Endothelial cell of umbilical vein (primary cell): ENCODE measurements at regions not wholly inside any gene's neighbourhood (a gene's known extent, or its start where the extent isn't known, plus 50 kb on each side); places are given as distances from the start of the nearest gene placed in this dataset.

Source experiments
- BruUV-seq: library from RNA; stranded (reverse); fragments of 400-500 nt; replicated peaks from 2 replicates; lab custom pipeline; 2021; lab: Mats Ljungman, UMichigan
- CTCF ChIA-PET: fragments of 300-600, 350-600 bp; sonication (Branson Sonifier 250); formaldehyde crosslinking; loops from one replicate; lab custom pipeline; 2021; ENCODE audit warnings: antibody characterized with exemption, inconsistent platforms; lab: Charles Lee
- POLR2A ChIA-PET: fragments of 300-600, 350-600 bp; sonication (Branson Sonifier 250); formaldehyde crosslinking; loops from one replicate; lab custom pipeline; 2021; ENCODE audit warnings: antibody characterized with exemption, inconsistent platforms; lab: Charles Lee
- DNase-seq: peaks from one replicate; pipeline ENCODE4 v3.0.0-alpha.2; 2011; ENCODE audit warnings: low read depth, low spot score
- FAIRE-seq: peaks from 2 replicates; lab custom pipeline; 2011; peaks lifted over from hg19 to GRCh38; lab: Jason Lieb, UNC
- H2AFZ ChIP-seq: 2 replicates; pipeline ENCODE4 v1.6.0; 2012; ENCODE audit warnings: low read depth, low read length, control low read depth, inconsistent platforms
- H3K27ac ChIP-seq: 2 replicates; pipeline ENCODE4 v1.5.1; 2011; ENCODE audit warnings: low read depth, mild to moderate bottlenecking, control low read depth, low read length, moderate library complexity; ENCODE audit not compliant: insufficient read depth
- H3K27me3 ChIP-seq, 2 experiments: 2 replicates each; pipeline versions ENCODE4 v1.6.0 to v1.6.1; 2011; ENCODE audit warnings: low read length in 2 of 2, mixed read lengths in 1 of 2; ENCODE audit not compliant: control insufficient read depth in 2 of 2, insufficient read depth in 2 of 2
- H3K36me3 ChIP-seq, 2 experiments: 2 replicates in 1 of 2; 3 replicates in 1 of 2; pipeline ENCODE4 v1.5.1; 2011; ENCODE audit warnings: low read length in 2 of 2, mild to moderate bottlenecking in 1 of 2, moderate library complexity in 1 of 2; ENCODE audit not compliant: control insufficient read depth in 2 of 2, insufficient read depth in 2 of 2; ENCODE audit errors: extremely low read depth in 1 of 2
- H3K4me1 ChIP-seq: 3 replicates; pipeline ENCODE4 v1.5.1; 2011; ENCODE audit warnings: mild to moderate bottlenecking, low read length; ENCODE audit not compliant: control insufficient read depth, insufficient read depth; ENCODE audit errors: extremely low read depth
- H3K4me2 ChIP-seq: 2 replicates; pipeline ENCODE4 v1.6.1; 2011; ENCODE audit warnings: low read length, control low read depth, mixed read lengths; ENCODE audit not compliant: insufficient read depth
- H3K4me3 ChIP-seq, 3 experiments: fragments of 200-600 bp in 1 of 3; sonication (generic), shearing (Covaris generic) in 1 of 3; replicated peaks in 1 of 3; 2 replicates each; pipeline ENCODE4 v1.5.1; 2011 to 2016; ENCODE audit warnings: control low read depth in 3 of 3, low read length in 3 of 3, mild to moderate bottlenecking in 2 of 3, inconsistent platforms in 1 of 3, low read depth in 1 of 3, moderate library complexity in 1 of 3; ENCODE audit not compliant: insufficient read depth in 1 of 3
- H3K79me2 ChIP-seq: 2 replicates; pipeline ENCODE4 v1.6.0; 2012; ENCODE audit warnings: low read length, inconsistent platforms; ENCODE audit not compliant: control insufficient read depth, insufficient read depth
- H3K9ac ChIP-seq: replicated peaks from 2 replicates; pipeline ENCODE3; 2011; ENCODE audit warnings: low read length, control low read depth; ENCODE audit not compliant: insufficient read depth; ENCODE audit errors: extremely low read depth
- H3K9me1 ChIP-seq: replicated peaks from 3 replicates; pipeline ENCODE4 v1.6.0; 2011; ENCODE audit warnings: mild to moderate bottlenecking, low read length; ENCODE audit not compliant: control insufficient read depth, insufficient read depth; ENCODE audit errors: extremely low read depth
- H3K9me3 ChIP-seq: replicated peaks from 2 replicates; pipeline ENCODE4 v1.5.1; 2012; ENCODE audit warnings: low read length, inconsistent platforms; ENCODE audit not compliant: control insufficient read depth, insufficient read depth
- H4K20me1 ChIP-seq: replicated peaks from 2 replicates; pipeline ENCODE3; 2011; ENCODE audit warnings: mild to moderate bottlenecking, low read length; ENCODE audit not compliant: control insufficient read depth, insufficient read depth; ENCODE audit errors: extremely low read depth
- CTCF ChIP-seq, 2 donors: IDR thresholded peaks; 1 replicate in 1 of 2; 2 replicates in 1 of 2; pipeline ENCODE4 v1.5.1; 2011; ENCODE audit warnings: low read length in 2 of 2, mild to moderate bottlenecking in 2 of 2, moderate library complexity in 2 of 2, control low read depth in 1 of 2, inconsistent platforms in 1 of 2, low read depth in 1 of 2; ENCODE audit not compliant: insufficient read depth in 1 of 2; ENCODE audit errors: extremely low read depth in 1 of 2
- FOS ChIP-seq: IDR thresholded peaks from 2 replicates; pipeline ENCODE4 v1.6.1; 2011; ENCODE audit warnings: mild to moderate bottlenecking, low read length, moderate library complexity, borderline replicate concordance; ENCODE audit not compliant: insufficient read depth
- JUN ChIP-seq: IDR thresholded peaks from 2 replicates; pipeline ENCODE4 v1.6.1; 2011; ENCODE audit warnings: borderline replicate concordance, low read depth; ENCODE audit not compliant: insufficient read length, insufficient read depth
- POLR2AphosphoS5 ChIP-seq: IDR thresholded peaks from 2 replicates; pipeline ENCODE4 v1.6.1; 2012; ENCODE audit warnings: low read depth, mild to moderate bottlenecking, control low read depth, low read length, moderate library complexity; ENCODE audit not compliant: insufficient read depth
- dilution Hi-C: fragments of 300-500 bp; cut with MboI; formaldehyde crosslinking; loops from one replicate; pipeline ENCODE4 v1.15.0; 2019; ENCODE audit warnings: low sequenced_read_pairs; ENCODE audit not compliant: extremely low pct_ligation_motif_present
- intact Hi-C: fragments of 100-400 bp; cut with micrococcal nuclease; formaldehyde crosslinking; loops from one replicate; pipeline ENCODE4 v1.10.0; 2022
- TF ChIP-seq, protein P1 (sequence below): IDR thresholded peaks from 2 replicates; pipeline ENCODE4 v1.6.1; 2011; ENCODE audit not compliant: insufficient read depth, insufficient read length

DNA sequence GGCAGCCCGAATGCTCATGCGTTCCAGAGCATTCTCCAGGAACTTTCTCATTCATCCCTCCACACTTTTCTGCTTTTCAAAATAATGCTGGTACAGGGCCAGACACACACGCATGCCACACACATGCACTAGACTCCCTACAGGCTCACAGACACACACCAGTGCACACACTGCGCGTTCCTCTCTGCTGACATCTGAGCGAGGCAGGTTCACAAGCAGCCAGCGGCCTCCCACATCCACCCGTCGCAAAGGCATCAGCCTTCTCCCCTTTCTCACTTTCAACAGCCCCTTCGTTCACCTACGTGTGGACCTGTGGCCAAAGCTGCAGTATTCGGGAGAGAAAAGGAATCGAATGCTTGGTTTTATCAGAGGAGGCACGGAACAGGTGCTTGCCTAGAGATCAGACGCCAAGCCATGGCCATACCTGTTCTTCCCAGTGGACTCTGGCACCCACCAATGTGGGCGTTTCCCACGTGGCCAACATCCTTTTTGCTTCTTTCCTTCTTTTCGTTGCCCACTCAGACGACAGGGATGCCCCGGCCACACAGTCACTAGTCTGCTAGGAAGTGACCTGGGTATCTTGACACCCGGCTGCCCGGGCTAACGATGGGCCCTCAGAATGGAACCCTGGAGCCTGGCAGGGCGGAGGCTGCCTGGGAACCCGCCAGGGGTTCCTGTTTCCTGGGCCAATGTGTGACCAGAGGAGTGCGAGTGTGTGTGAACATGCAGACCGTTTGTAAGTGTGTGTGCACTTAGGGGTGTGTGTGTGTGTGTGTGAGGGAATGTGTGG lies 85.8 kb upstream of the ID2 start:
- no peak overlapping the region for H3K9ac ChIP-seq
- FAIRE-seq (no peak), DNase-seq (no peak)
- dilution Hi-C loops = no loop called here
- no peak overlapping the region for H2AFZ ChIP-seq
- no peak overlapping the region for H3K4me2 ChIP-seq
- no peaks in the 10 kb centered on the region for H3K79me2 ChIP-seq
- no peak overlapping the region for H3K27ac ChIP-seq
- H3K4me1 ChIP-seq = no peaks in the 10 kb centered on the region
- no peak for TF ChIP-seq FOS
- TF ChIP-seq POLR2AphosphoS5 = no peak
- no peak for TF ChIP-seq CTCF (IDR thresholded peaks at IDR 0.05; ENCODE audit: extremely low read depth in 1 of 2, insufficient read depth in 1 of 2, low read depth in 1 of 2, low read length in 2 of 2)
- TF ChIP-seq, protein P1, sequence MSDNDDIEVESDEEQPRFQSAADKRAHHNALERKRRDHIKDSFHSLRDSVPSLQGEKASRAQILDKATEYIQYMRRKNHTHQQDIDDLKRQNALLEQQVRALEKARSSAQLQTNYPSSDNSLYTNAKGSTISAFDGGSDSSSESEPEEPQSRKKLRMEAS = no peak
- no peak for TF ChIP-seq JUN
- intact Hi-C loops = no loop called here
- H3K9me1 ChIP-seq = no peaks in the 10 kb centered on the region
- H3K4me3 ChIP-seq = no peak overlapping the region
- no TSS peak for BruUV-seq
- ChIA-PET CTCF (no interaction called here), POLR2A (no interaction called here)
- no peaks in the 10 kb centered on the region for H3K36me3 ChIP-seq
- no peaks in the 10 kb centered on the region for H3K27me3 ChIP-seq
- H3K9me3 ChIP-seq = no peaks in the 10 kb centered on the region
- no peaks in the 10 kb centered on the region for H4K20me1 ChIP-seq
